ENCODE measurements at regions not wholly inside any gene's neighbourhood (a gene's known extent, or its start where the extent isn't known, plus 50 kb on each side); places are given as distances from the start of the nearest gene placed in this dataset.
A peak's percentile ranks its signal among the peaks of the same experiment; 100 is the strongest.

DNA sequence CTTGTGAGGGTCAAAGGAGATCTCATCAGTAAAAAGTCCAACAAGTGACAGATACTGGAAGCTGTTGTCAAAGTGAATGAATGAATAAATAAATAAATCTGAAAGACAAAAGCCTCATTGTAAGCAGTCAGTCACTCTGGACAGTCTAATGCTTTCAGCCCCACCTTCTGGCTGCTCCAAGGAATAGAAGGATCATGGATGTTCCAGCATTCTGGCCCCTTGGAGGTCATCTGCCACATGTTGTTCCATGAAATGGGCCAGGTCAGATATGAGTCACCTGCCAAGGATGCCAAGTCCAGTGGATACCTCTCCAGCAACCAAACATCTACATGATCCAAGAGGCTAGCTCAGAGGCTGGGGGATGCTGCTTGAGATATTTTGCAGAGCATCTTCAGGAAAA, 185.6 kb downstream of the BMP7 start:
- no peak for DNase-seq (ENCODE audit: low read depth)

DNA sequence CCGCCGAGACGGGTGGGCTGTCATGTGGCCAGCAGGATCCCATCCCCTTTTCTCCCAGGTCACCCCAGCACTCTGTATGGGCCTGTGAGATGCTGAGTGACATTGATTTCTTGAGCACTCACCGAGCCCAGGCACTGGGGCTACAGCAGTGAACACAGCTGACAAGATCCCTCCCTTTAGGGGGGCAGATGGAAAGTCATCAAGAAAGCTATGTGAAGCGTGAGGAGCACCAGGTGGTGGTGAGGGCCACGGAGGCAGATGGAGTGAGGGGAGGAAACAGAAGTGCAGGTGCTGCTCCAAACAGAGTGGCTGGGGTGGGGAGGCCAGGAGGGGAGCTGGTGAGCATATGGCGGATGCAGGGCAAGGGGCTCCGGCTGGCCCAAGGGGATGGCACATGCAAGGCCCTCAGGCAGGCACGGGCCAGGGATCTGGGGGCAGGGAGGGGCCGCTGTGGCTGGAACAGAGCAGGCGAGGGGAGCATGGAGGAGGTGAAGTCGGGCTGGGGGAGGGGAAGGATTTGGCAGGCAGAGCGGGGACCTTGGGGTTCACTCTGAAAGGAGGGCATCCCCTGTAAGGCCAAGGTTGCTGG, 184.0 kb downstream of the BMP7 start:
- no peak for DNase-seq (ENCODE audit: low read depth)

DNA sequence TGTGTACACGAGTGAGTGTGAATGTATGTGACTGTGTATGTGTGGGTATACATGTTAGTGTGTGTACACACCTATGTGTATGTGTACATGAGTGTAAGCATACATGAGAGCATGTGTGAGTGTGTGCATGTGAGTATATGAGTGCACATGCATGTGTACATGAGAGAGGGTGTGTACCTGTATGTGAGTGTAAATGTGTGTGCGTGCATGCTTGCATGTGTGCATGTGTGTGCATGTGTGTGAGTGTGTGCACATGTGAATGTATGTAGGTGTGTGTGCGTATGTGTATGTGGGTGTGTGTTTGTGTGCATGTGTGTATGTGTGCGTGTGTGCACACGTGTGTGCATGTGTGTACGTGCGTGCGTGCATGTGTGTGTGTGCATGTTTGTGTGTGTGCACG, 183.4 kb downstream of the BMP7 start:
- no peak for DNase-seq (ENCODE audit: low read depth)

DNA sequence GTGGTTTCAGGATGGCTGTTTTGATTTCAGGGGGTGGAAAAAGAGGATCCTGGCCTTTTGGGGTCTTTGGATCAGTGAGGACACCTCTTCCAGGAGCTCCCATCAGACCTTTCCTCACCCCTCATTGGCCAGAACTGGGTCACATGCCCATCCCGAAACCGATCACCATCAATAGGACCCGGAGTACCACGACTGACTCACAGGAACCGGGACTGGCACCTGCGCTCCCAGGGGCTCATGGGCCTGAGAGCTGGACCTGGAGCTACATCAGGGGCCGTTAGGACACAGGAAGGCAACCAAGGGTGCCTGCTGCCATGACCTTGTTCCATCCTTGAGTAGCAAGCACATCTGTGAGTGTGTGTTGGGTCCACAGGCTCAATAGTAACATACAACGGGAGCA, 180.4 kb downstream of the BMP7 start:
- no peak for DNase-seq (ENCODE audit: low read depth)

DNA sequence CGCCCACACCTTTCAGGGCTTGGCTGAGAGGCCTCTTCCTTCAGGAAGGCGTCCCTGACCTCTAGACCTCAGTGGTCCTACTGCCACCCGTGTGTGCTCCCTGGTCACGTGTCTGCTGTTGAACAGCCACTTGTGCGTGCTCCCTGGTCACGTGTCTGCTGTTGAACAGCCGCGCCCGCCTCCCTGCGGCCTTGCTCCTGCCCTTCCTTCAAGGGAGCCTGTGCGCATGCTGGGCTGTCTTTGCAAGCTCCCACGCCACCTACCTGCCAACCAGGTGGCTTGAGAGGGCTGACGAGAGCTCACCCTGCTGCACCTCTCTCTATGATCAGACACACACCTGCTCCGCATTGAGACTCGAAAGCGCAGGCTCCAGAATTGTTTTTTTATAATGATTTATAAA, 179.3 kb downstream of the BMP7 start:
- DNase-seq (ENCODE audit: low read depth): no peak

DNA sequence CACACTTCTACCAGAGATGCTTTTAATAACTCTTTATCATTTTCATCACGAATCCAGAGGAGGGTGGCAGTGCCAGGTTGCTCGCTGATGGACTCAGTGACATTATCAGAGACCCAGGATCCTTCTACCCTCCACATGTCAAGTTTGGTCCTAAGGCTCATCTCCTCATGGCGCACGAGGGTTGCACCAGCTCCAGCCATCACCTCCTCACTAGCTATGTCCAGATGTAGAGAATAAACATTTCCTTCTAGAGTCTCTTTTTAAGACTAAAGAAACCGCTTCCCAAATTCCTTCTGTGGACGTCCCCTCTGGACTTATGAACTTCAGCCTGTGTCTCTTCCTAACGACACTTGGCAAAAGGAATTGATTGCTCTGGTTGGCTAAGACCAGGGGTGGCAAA, 178.7 kb downstream of the BMP7 start:
- no peak for DNase-seq (ENCODE audit: low read depth)

DNA sequence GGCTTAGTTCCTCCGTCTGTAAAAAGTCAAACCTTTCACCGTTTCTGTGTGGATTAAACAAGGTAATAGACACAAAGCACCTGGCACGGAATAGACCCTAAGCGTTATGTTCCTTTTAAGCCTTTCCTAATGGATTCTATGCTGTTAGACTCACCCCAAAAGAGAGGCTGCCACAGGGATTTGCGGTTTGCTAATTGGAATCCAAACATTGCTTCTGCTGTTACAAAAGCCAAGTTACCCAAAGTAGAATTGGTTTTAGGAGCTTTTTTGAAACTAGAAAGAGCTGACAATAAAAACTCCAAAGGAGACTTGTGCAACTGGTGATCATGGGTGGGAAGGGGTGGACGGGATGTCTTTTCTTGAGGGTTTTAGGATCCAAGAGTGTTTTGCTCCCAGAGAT, 178.0 kb downstream of the BMP7 start:
- no peak for DNase-seq (ENCODE audit: low read depth)

DNA sequence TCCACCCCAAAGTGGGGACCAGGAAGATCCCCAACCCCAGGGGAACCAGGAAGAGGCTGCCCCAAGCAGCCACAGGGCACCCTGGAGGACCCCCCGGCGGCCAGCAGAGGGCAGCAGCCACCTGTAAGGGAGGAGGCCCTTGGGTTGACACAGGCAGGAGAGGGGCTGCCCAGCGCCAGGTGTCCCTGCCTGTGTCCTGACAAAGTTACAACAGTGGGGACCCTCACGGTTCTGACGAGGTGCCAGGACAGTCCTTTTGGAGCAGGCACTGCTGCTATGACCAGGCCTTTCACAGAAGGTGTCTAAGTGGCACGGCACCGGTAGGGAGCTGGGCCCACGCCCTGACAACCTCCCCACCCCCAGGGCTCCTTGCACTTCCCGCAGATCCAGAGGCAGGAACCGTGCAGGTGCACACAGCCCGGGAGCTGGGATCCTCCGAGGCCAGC, 176.7 kb downstream of the BMP7 start:
- peak; percentile 18 for DNase-seq (ENCODE audit: low read depth)

DNA sequence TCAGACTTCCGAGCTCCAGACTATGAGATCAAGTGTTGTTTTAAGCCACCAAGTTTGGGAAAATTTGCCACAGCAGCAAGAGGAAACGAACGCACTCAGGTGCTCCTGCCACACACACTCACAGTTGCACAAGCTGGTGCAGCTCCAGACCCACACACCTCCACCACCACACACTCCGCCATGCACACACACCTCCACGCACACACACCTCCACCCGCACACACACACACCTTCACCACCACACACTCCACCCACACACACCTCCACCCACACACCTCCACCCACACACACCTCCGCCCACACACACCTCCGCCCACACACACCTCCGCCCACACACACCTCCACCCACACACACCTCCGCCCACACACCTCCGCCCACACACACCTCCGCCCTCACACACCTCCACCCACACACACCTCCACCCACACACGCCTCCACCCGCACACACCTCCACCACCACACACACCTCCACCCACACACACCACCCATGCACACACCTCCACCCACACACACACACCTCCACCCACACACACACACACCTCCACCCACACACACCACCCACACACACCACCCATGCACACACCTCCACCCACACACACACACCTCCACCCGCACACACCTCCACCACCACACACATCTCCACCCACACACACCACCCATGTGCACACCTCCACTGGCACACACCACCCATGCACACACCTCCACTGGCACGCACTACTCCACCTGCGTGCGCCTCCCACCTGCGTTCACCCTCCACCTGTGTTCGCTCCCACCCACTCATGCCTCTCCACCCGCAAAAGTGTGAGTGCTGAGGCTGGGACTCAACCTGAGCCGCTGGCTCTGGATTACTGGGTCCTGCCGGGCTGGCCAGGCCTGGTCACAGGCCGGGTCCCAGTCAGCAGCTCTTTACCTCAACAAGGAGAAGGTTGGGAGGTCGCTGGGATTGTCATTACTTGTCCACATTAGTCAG, 175.6 kb downstream of the BMP7 start:
- DNase-seq (ENCODE audit: low read depth): no peak

DNA sequence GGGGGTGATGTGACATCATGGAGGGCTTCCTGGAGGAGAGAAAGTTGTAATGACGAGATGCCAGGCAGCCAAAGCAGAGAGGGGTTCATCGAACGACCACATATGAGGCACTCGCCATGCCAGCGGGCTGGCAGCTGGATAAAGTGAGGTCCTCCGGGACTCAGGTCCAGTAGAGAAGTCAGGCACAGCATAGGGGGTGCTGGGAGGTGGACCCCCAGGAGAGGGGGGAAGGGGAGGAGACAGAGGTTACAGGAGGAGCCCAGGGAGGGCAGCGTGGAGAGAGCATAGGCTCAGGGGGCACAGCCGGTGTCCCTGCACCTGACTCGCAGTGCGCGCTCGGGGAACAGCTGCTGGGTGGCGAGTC, 174.7 kb downstream of the BMP7 start:
- no peak for DNase-seq (ENCODE audit: low read depth)

DNA sequence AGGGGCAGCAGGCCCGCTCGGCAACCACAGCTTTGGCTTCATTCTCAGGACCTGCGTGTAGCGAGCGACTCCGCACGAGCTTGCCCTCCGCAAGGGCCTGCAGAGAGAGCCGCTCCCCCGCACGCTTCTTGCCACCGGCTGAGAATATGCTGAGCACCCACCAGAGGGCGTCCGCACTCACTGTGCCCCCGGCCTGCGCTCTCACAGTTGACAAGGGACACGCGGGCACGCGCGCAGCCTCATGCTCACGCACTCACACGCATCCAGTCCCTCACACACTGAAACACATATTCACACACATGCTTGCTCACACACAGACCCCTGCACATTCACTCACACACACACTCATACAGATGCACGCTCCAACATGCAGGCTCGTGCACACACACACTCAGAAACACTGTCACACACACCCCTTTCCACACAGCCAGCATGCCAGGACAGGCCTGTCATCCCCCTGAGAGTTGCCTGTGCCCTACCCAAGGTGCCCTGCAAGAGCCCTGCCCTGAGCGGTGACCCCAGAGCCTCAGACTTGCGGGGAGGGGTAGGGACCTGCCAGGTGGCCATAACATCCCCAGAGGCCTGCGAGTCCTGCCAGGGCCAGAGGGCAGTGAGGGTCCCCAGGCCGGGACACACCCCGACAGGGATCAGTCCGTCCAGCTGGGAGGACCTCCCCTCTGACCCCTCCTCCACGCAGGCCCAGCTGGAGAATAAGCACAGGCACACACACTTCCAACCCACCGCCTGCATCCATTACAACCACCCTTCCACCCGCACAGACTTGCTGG, 174.1 kb downstream of the BMP7 start:
- peak; percentile 19 for DNase-seq (ENCODE audit: low read depth)

DNA sequence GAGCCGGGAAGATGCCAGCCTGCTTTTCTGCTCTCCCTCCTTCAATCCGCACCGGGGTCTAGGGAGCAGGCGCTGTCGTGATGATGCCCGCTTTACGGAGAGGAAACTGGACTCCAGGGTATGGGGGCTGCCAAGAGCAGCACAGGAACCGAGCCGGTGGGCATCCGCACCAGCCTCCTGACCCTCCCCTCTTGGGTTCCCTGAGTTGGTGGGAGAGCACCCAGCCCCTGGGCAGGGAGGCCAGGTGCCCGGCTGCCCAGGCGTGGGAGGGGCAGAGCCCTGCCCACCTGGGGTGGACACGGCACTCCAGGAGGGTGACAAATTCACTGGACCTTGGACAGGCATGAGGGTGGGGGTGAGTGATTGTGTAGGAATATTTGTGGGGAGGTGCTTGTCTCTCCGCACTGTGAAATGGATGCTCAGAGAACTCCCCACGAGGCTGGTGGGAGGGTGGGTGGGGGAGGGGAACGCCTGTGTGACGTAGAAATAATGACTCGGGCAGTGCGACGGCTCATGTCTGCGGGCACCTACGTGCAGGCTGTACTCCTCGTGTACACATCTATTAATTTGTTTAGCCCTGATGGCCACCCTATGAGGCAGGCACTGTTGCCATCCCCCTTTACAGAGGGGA, 173.4 kb downstream of the BMP7 start:
- DNase-seq (ENCODE audit: low read depth): no peak

DNA sequence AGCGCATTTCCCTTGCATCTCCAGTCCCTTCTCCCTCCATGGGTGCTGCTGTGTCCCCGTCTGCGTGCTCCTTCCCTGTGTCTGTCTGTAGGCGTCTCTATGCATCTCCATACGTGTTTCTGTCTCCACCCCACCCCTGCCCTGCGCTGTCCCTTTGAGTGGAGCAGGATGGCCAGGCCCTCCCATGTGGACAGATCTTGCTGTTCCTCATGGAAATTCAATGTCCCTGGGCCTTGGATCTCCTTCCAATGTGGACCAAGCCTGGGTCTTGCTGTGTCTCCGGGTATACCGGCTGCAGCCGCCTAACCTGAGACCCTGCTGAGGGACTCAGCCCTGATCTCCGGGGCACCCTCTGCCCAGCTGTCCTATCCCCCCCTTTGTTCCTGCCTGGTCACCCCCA, 172.7 kb downstream of the BMP7 start:
- DNase-seq (ENCODE audit: low read depth): no peak

DNA sequence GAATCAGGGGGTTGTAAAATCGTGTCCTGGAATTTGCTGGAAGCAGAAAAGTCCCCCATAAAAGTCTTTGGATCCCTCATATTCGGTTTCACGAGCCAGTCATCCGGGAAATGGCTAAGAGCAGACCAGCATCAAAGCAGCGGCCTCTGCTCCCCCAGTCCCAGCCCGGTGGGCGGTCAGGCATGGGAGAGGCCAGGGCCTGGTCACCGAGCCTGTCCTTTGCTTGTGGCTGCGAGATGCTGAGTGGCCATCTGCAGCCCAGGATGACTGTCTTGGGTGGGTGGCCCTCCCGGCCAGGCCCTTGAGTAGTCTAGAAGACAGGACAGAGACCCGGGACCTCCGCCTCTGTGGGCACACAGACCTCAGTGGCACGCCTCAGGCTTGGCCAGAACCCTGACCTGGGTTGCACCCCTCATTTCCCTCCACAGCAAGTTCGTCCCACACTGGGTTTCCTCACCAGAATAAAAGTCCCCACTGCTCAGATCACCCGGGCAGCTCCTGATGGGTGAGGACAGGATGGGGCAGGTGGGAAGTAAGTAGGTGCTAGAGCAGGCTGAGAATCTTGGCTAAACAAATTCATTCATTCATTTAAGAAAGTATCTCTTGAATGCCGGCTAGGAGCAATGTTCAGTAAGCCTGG, 172.1 kb downstream of the BMP7 start:
- no peak for DNase-seq (ENCODE audit: low read depth)

DNA sequence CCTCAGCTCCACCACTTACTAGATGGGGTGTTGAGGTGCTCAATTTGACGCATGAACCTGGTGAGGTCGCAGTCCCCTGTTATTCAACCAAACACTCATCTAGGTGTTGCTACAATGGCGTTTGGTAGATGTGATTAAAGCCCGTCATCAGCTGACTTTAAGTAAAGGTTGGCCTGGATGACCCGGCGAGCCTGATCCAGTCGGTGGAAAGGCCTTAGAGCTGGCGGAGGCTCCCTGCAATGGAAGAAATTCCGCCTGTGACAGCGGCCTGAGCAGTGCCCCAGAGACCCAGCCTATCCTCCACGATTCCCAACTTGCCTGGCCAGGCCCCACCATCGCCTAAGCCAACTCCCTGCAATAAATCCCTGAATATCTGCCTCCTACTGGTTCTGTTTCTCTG, 171.4 kb downstream of the BMP7 start:
- no peak for DNase-seq (ENCODE audit: low read depth)

DNA sequence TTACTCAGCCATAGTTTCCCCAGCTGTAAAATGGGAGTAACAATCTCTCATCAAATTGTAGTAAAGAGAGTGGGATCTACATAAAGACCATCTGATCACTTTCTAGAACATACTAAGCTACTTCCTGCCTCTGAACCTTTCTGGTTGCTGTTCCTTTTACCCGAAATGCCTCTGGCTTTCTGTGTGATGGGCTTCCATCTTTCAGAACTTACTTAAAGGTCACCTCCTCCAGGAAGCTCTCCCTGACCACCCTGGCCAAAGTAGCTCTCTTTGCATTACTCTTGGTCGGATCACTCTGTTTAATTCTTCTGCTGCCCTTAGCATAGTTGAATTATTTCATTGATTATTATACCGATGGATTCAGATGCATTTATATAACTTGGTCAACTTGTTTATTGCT, 171.0 kb downstream of the BMP7 start:
- DNase-seq (ENCODE audit: low read depth): no peak

DNA sequence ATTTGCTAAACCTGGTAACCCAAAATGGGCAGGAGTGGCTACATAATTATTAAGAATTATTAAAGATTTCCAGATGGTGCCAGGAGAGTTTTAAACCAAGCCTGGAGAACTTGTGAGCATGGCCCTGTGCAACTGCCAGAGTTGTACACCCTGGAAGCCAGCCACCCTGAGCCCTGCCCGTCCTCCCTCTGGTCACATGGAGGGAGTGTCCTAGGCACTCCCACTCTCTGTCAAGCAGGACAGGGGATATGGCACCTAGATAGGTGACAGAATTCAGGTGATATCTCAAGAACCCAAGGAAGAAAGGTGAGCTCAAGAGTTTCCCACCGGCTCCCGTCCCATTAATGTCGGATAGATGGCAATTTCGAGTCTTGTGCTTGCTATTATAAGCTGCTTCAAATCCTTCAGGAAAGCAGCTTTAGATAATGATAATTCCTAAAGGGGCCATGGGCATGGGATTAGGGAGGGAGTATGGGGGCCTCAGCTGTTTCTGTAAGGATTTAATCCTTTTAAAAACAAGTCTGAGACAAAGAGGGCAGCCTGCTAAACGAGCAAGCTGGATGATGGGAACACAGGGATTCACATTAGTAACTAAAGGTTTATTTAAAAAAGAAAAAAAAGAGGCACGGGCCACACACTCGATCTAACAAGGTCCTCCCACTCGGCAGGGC, 169.1 kb downstream of the BMP7 start:
- no peak for DNase-seq (ENCODE audit: low read depth)

DNA sequence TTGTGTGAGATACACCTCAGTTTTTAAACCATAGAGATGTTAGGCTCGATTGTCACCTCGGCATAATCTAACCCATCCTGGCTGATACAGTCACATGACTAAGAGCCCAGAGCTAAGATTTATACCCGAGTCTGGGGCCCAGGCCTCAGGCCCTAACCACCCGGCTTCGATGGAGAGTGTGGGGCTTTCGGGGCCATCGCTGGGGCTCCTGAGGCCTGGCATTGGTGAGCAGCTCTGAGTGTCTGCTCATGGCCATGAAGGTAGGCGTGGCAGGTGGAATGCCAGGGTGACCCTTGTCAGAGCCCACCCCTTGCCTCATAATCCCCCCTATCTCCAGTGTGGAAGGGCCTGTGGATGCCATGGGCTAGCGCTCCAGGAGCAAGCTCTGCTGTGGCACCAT, 164.3 kb downstream of the BMP7 start:
- DNase-seq (ENCODE audit: low read depth): no peak

DNA sequence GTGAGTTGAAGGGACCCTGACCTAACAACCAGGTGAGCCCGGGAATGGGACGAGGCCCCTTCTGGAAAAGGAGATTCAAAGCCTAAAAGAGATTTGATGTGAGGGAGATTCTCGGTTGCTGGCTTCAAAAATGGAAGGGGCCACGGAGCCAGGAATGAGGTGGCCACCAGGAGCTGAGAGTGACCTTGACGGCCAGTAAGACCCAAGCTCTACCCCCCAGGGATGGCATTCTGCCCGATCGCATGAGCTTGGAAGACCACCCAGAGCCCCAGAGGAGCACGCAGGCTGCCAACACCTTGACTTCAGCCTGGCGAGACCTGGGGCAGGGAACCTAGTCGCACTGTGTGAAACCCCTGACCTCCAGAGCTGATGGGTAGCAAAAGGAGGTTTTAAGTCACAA, 163.9 kb downstream of the BMP7 start:
- DNase-seq (ENCODE audit: low read depth): no peak

DNA sequence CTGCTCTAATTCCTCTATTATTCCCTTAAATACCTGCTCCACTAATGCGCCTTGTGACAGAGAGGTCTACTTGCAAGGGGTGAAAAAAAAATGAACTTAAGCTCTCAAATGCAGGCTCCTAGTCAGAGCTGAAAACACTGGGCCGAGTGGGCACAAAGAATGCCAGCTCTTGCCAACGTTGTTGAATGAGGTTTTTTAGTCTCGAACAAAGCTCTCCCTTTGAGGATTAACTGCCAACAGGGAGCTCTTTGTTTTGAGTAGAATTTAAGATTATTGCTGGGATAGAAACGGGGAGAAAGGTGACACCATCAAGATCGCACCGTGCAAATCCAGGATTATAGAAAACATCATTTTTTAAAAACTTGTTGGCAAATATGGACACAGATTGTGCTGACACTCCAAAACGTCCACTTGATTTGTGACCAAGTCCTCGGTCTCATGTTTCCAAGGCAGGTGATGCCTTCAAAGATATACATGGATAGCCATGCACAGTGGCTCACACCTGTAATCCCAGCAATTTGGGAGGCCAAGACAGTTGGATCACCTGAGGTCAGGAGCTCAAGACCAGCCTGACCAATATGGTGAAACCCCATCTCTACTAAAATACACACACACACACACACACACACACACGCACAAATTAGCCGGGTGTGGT, 163.2 kb downstream of the BMP7 start:
- no peak for DNase-seq (ENCODE audit: low read depth)

DNA sequence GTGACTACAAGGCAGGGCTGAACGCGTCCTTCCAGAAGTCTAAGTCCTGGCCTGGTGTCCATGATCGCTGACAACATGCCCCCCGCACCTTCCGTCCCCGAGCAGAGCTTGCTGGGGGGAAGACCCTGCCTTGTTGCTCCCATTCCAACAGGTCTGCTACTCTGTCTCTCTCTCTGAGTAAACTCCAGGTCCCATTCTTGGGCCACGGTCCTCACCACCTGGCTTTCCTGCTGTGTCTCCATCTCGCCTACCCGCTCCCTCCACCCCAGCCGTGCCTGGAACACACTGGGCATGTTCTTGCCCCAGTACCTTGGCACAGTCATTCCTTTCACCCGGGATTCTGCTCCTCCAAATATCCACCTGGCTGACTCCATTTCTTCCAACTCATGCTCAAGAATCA, 162.3 kb downstream of the BMP7 start:
- no peak for DNase-seq (ENCODE audit: low read depth)
